ENCODE measurements at regions not wholly inside any gene's neighbourhood (a gene's known extent, or its start where the extent isn't known, plus 50 kb on each side); places are given as distances from the start of the nearest gene placed in this dataset.
"Not testable (repeated sequence)": the region's sequence is repeated elsewhere in the genome, so short reads cannot be mapped to it uniquely, and the experiment has no call there.

- DNase-seq (ENCODE audit: low read depth in 1 of 2, low spot score in 2 of 2) = no peak
- Histone ChIP-seq H3K27ac (no peak overlapping the region), H3K9me3 (replicated peaks) (no peaks in the 10 kb centered on the region)
These were observed 141.1 kb upstream of the TLE4 start for GRCh38 chr9:79430619-79431018.

GRCh38 chr9:79431019-79431679, 140.6 kb upstream of the TLE4 start:
- no peak for DNase-seq (ENCODE audit: low read depth in 1 of 2, low spot score in 2 of 2)
- no peaks in the 10 kb centered on the region for H3K4me1 ChIP-seq (replicated peaks)
- no peaks in the 10 kb centered on the region for H3K27me3 ChIP-seq (replicated peaks)
- no peak overlapping the region for H3K4me3 ChIP-seq
- no peaks in the 10 kb centered on the region for H3K9me3 ChIP-seq (replicated peaks)
- H3K36me3 ChIP-seq = no peaks in the 10 kb centered on the region
- H3K27ac ChIP-seq = no peak overlapping the region

More at GRCh38 chr9:79430619-79431018, 141.1 kb upstream of the TLE4 start:
- Histone ChIP-seq H3K27me3 (replicated peaks) (no peaks in the 10 kb centered on the region), H3K4me1 (replicated peaks) (no peaks in the 10 kb centered on the region), H3K4me3 (no peak overlapping the region), H3K36me3 (no peaks in the 10 kb centered on the region)

DNA sequence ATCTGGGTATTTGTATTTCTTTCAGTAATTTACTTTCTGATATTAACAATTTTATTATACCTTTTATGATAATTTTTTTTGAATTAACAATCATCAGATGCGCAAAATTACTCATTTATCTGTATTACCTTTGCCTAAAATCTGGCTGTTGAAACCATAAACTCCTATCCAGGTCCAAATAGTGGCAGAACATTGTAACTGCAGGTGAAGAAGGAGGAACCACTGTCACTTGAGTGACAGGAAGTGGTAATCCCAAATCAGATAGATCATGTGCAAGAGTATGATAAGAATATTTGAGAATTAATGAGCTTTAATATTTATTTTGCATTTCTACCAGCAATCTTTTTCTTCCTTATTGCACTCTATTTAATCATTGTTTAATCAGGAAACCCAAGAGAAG, 139.3 kb upstream of the TLE4 start:
- no peaks in the 10 kb centered on the region for H3K4me1 ChIP-seq (replicated peaks)

DNA sequence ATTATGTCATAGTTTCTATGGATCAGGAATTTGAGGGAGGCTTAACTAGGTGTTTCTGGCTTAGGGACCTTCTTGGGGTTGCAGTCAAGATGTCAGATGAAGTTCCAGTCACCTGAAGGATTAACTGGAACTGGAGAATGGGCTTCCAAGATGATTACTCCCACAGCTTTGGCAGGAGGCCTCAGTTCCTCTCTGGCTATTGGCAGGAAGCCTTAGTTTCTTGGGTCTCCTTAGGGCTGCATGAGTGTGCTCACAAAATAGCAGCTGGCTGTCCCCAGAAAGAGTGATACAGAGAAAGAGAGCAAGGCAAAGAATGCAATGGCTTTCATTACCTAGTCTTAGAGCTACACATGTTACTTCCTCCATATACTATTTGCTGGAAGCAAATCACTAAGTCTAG, 138.1 kb upstream of the TLE4 start:
- H3K9me3 ChIP-seq (replicated peaks) = no peaks in the 10 kb centered on the region
- H3K4me3 ChIP-seq = no peak overlapping the region
- no peaks in the 10 kb centered on the region for H3K4me1 ChIP-seq (replicated peaks)
- H3K36me3 ChIP-seq = no peaks in the 10 kb centered on the region
- no peak for DNase-seq (ENCODE audit: low read depth in 1 of 2, low spot score in 2 of 2)
- no peak overlapping the region for H3K27ac ChIP-seq
- H3K27me3 ChIP-seq (replicated peaks) = no peaks in the 10 kb centered on the region

More for the DNA sequence above, 139.3 kb upstream of the TLE4 start:
- Histone ChIP-seq H3K9me3 (replicated peaks) (no peaks in the 10 kb centered on the region), H3K27ac (no peak overlapping the region), H3K36me3 (no peaks in the 10 kb centered on the region), H3K27me3 (replicated peaks) (no peaks in the 10 kb centered on the region), H3K4me3 (no peak overlapping the region)
- DNase-seq (ENCODE audit: low read depth in 1 of 2, low spot score in 2 of 2) = no peak

DNA sequence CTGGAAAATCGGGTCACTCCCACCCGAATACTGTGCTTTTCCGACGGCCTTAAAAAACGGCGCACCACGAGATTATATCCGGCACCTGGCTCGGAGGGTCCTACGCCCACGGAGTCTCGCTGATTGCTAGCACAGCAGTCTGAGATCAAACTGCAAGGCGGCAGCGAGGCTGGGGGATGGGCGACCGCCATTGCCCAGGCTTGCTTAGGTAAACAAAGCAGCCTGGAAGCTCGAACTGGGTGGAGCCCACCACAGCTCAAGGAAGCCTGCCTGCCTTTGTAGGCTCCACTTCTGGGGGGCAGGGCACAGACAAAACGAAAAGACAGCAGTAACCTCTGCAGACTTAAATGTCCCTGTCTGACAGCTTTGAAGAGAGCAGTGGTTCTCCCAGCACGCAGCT, 132.5 kb upstream of the TLE4 start:
- H3K27ac ChIP-seq; H3K4me3 ChIP-seq; H3K36me3 ChIP-seq; H3K4me1 ChIP-seq (replicated peaks); H3K27me3 ChIP-seq (replicated peaks); DNase-seq (ENCODE audit: low read depth in 1 of 2, low spot score in 2 of 2); H3K9me3 ChIP-seq (replicated peaks): not testable (repeated sequence)

DNA sequence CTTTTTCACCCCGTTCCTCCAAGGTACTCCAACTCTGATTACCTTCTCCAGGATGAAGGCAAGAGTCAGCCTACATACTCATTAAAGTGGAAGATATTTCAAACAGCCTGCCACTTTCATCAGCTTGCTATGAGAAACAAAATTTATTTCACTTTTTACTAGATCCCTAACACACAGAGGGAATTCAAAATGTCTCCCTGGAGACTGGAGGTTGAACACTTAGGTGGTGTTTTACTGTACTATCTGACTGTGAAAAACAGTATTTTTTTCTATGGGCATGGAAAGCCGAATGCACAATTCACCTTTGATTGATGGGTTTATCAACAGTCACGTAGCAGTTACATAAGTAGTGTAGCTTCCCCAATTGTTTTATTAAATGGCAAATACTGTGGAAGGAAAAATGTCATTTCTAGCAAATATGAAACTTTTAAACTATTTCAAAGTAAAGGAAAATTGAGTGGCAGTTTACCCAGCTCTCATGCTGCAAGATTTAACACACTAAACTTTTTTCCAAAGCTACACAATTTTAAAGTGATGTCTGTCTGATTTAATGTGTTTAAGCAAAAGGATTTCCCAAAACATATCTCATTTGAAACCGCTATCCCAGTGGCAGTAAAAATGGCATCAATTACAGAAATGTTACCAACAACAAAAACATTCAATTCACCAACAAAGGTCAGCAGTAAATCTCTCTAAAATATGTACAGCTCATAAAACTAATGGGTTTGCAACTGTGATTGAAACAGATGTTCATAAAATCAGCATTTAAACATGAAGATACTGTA, 125.0 kb upstream of the TLE4 start:
- no peaks in the 10 kb centered on the region for H3K36me3 ChIP-seq
- peaks cover 21% of the 10 kb centered on the region for H3K4me1 ChIP-seq (replicated peaks)
- H3K27ac ChIP-seq = no peak overlapping the region
- H3K27me3 ChIP-seq (replicated peaks) = no peaks in the 10 kb centered on the region
- DNase-seq (ENCODE audit: low read depth in 1 of 2, low spot score in 2 of 2) = no peak
- no peaks in the 10 kb centered on the region for H3K9me3 ChIP-seq (replicated peaks)
- no peak overlapping the region for H3K4me3 ChIP-seq

DNA sequence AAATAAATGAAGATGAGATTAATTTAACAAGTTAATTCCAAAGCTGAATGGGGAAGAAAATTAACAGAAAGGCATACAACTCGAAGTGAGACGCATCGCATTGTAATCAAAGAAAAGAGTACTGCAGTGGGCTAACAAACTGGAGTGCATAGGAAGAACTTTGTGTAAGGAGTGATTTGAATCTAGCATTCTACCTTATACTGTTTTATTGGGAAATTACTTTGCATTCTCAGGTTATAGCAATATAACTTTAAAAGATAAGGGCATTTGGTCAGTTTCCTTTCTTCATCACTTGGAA, 124.5 kb upstream of the TLE4 start:
- Histone ChIP-seq H3K4me3 (no peak overlapping the region), H3K9me3 (replicated peaks) (no peaks in the 10 kb centered on the region), H3K27ac (no peak overlapping the region), H3K4me1 (replicated peaks) (peaks cover 21% of the 10 kb centered on the region), H3K36me3 (no peaks in the 10 kb centered on the region), H3K27me3 (replicated peaks) (no peaks in the 10 kb centered on the region)
- no peak for DNase-seq (ENCODE audit: low read depth in 1 of 2, low spot score in 2 of 2)

GRCh38 chr9:79447762-79448161, 124.0 kb upstream of the TLE4 start:
- Histone ChIP-seq H3K27ac (peak overlapping the region; percentile 29), H3K36me3 (no peaks in the 10 kb centered on the region), H3K27me3 (replicated peaks) (no peaks in the 10 kb centered on the region), H3K9me3 (replicated peaks) (no peaks in the 10 kb centered on the region), H3K4me1 (replicated peaks) (peaks cover 21% of the 10 kb centered on the region), H3K4me3 (no peak overlapping the region)
- peak; percentile 44 to 59 for DNase-seq (ENCODE audit: low read depth in 1 of 2, low spot score in 2 of 2)

GRCh38 chr9:79452265-79452664, 119.5 kb upstream of the TLE4 start:
- H3K27ac ChIP-seq = no peak overlapping the region
- DNase-seq (ENCODE audit: low read depth in 1 of 2, low spot score in 2 of 2) = no peak
- no peaks in the 10 kb centered on the region for H3K9me3 ChIP-seq (replicated peaks)
- no peaks in the 10 kb centered on the region for H3K36me3 ChIP-seq
- H3K27me3 ChIP-seq (replicated peaks) = no peaks in the 10 kb centered on the region
- H3K4me1 ChIP-seq (replicated peaks) = peaks cover 13% of the 10 kb centered on the region
- no peak overlapping the region for H3K4me3 ChIP-seq

DNA sequence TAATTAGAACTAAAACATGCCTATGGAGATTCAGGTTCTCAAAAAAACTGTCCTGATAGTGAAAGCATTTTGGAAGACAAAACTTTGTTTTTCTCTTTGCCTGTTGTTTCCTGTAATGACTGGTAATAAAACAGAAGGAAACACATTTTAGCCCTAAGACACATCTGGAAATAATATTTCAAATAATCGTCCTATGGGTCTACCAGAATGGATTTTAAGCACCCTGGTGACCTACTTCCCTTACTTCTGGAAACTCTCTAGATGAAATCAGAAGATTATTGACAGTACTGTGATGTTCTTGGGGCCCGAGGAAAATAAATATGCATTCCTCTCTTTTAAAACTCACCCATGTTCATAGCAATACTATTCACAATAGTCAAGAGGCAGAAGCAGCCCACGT, 110.1 kb upstream of the TLE4 start:
- H3K27ac ChIP-seq = no peak overlapping the region
- no peaks in the 10 kb centered on the region for H3K36me3 ChIP-seq
- no peaks in the 10 kb centered on the region for H3K27me3 ChIP-seq (replicated peaks)
- H3K4me1 ChIP-seq (replicated peaks) = no peaks in the 10 kb centered on the region
- DNase-seq (ENCODE audit: low read depth in 1 of 2, low spot score in 2 of 2) = no peak
- H3K4me3 ChIP-seq = no peak overlapping the region
- no peaks in the 10 kb centered on the region for H3K9me3 ChIP-seq (replicated peaks)

DNA sequence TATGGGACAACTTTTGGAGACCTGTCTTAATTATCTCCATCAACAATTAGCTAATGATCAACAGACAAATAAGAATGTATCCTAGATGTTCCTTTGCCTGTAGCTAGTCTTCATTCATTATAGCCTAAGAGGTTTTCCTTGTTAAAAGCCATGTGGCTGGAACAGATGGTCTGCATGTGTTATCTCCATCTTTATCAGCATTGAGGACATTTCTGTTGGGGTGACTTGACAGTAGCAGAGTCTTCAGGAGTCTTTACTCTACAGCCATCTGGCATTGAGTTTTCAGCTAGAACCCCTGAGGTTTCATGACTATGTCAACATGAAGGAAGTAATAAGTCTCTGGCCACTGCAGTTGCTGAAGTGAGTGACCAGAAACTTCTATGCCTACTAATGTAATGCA, 106.6 kb upstream of the TLE4 start:
- no peaks in the 10 kb centered on the region for H3K27me3 ChIP-seq (replicated peaks)

DNA sequence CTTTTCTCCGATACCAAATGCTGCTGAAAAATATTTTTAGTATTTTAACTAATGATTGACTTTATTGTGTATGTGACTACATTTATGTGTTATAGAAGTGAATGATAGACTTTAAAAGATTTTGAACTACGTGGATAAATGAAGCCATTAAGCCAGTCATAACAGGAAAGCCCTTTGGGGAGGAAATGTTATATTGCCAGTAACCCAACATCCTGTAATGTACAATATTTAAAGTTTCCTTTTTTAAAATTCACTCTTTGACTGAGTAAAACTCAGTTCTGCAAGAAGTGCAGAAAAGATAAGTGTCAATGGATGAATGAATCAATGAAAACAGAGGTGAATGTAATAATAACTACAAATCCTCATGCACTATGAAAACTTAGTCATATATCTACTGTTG, 102.6 kb upstream of the TLE4 start:
- Histone ChIP-seq H3K4me3 (no peak overlapping the region), H3K4me1 (replicated peaks) (no peaks in the 10 kb centered on the region), H3K27me3 (replicated peaks) (no peaks in the 10 kb centered on the region), H3K27ac (no peak overlapping the region), H3K36me3 (no peaks in the 10 kb centered on the region), H3K9me3 (replicated peaks) (no peaks in the 10 kb centered on the region)
- DNase-seq (ENCODE audit: low read depth in 1 of 2, low spot score in 2 of 2) = no peak

More for the DNA sequence above, 106.6 kb upstream of the TLE4 start:
- Histone ChIP-seq H3K9me3 (replicated peaks) (no peaks in the 10 kb centered on the region), H3K4me3 (no peak overlapping the region), H3K4me1 (replicated peaks) (no peaks in the 10 kb centered on the region), H3K27ac (no peak overlapping the region), H3K36me3 (no peaks in the 10 kb centered on the region)
- no peak for DNase-seq (ENCODE audit: low read depth in 1 of 2, low spot score in 2 of 2)

DNA sequence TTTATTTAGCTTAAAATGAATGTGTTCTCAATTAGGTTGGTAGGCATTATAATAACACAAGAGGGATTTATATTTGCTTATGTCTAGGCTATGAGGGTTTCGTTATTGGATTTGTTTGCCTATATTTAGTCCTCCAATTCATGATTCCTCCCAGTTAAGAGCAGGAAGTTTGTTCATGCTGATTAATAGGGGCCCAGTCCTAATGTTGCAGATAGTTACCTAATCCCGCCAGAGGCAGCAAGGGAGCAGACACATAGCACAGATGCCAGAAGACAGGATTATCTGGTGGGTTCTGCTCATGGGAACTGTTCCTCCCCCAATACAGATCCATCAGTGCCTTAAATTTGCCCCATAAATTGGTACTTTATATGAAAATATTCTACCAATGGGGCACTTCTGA, 100.8 kb upstream of the TLE4 start:
- no peak for DNase-seq (ENCODE audit: low read depth in 1 of 2, low spot score in 2 of 2)

GRCh38 chr9:79471580-79472543, 99.9 kb upstream of the TLE4 start:
- Histone ChIP-seq H3K36me3 (no peaks in the 10 kb centered on the region), H3K4me1 (replicated peaks) (no peaks in the 10 kb centered on the region), H3K4me3 (no peak overlapping the region), H3K27me3 (replicated peaks) (no peaks in the 10 kb centered on the region), H3K9me3 (replicated peaks) (no peaks in the 10 kb centered on the region), H3K27ac (no peak overlapping the region)
- peak in 1 of 2 experiments; percentile 45 for DNase-seq (ENCODE audit: low read depth in 1 of 2, low spot score in 2 of 2)

More for the DNA sequence above, 100.8 kb upstream of the TLE4 start:
- Histone ChIP-seq H3K27me3 (replicated peaks) (no peaks in the 10 kb centered on the region), H3K4me1 (replicated peaks) (no peaks in the 10 kb centered on the region), H3K4me3 (no peak overlapping the region), H3K27ac (no peak overlapping the region), H3K9me3 (replicated peaks) (no peaks in the 10 kb centered on the region), H3K36me3 (no peaks in the 10 kb centered on the region)
